HG03469 (cell line): ENCODE measurements at regions not wholly inside any gene's neighbourhood (a gene's known extent, or its start where the extent isn't known, plus 50 kb on each side); places are given as distances from the start of the nearest gene placed in this dataset.

ENCODE experiments used
- ATAC-seq: cut with Tn5 transposase; IDR thresholded peaks from one replicate; pipeline ENCODE4 v1.9.1; 2021; ENCODE audit warnings: mild to moderate bottlenecking, moderate library complexity, moderate number of reproducible peaks; ENCODE audit not compliant: unreplicated experiment

- ATAC-seq = no peak
Measured at GRCh38 chr9:78781681-78782080, 484.8 kb downstream of the PSAT1 start.

- ATAC-seq = no peak
Measured at GRCh38 chr9:78782234-78782633, 485.3 kb downstream of the PSAT1 start.

- ATAC-seq = no peak
Measured at GRCh38 chr9:78782858-78783257, 485.9 kb downstream of the PSAT1 start.

GRCh38 chr9:78783743-78784142 is 486.8 kb downstream of the PSAT1 start:
- ATAC-seq = no peak

- ATAC-seq = no peak
Measured at GRCh38 chr9:78786794-78787193, 489.9 kb downstream of the PSAT1 start.

- no peak for ATAC-seq
Measured at GRCh38 chr9:78788101-78788500, 491.2 kb downstream of the PSAT1 start.

- no peak for ATAC-seq
Measured at GRCh38 chr9:78791779-78792178, 494.9 kb downstream of the PSAT1 start.

- no peak for ATAC-seq
Measured at GRCh38 chr9:78792745-78793144, 495.8 kb downstream of the PSAT1 start.

- no peak for ATAC-seq
Measured at GRCh38 chr9:78805771-78806170, 508.8 kb downstream of the PSAT1 start.

GRCh38 chr9:78806492-78807160 is 509.7 kb downstream of the PSAT1 start:
- no peak for ATAC-seq

GRCh38 chr9:78807286-78807685 is 510.4 kb downstream of the PSAT1 start:
- ATAC-seq = no peak

GRCh38 chr9:78808048-78808447 is 511.1 kb downstream of the PSAT1 start:
- no peak for ATAC-seq

- ATAC-seq = no peak
Measured at GRCh38 chr9:78811622-78812276, 514.8 kb downstream of the PSAT1 start.

GRCh38 chr9:78812665-78813064 is 515.7 kb downstream of the PSAT1 start:
- ATAC-seq = no peak

GRCh38 chr9:78813602-78814180 is 516.8 kb downstream of the PSAT1 start:
- no peak for ATAC-seq

- ATAC-seq = peak; percentile 74
Measured at GRCh38 chr9:78821126-78821822, 524.3 kb downstream of the PSAT1 start.

- no peak for ATAC-seq
Measured at GRCh38 chr9:78826527-78826926, 529.6 kb downstream of the PSAT1 start.

GRCh38 chr9:78828521-78828920 is 531.6 kb downstream of the PSAT1 start:
- no peak for ATAC-seq

GRCh38 chr9:78830301-78830700 is 533.4 kb downstream of the PSAT1 start:
- ATAC-seq = no peak

GRCh38 chr9:78831726-78832125 is 534.8 kb downstream of the PSAT1 start:
- ATAC-seq = no peak

GRCh38 chr9:78835928-78836450 is 539.1 kb downstream of the PSAT1 start:
- ATAC-seq = no peak
